ENCODE measurements at regions not wholly inside any gene's neighbourhood (a gene's known extent, or its start where the extent isn't known, plus 50 kb on each side); places are given as distances from the start of the nearest gene placed in this dataset.

- DNase-seq (ENCODE audit: low read depth in 2 of 2, low spot score in 1 of 2): no peak
Observed at GRCh38 chr17:77708049-77708448, 250.5 kb upstream of the TNRC6C start.

- no peak for DNase-seq (ENCODE audit: low read depth in 2 of 2, low spot score in 1 of 2)
Observed at GRCh38 chr17:77708936-77709335, 249.6 kb upstream of the TNRC6C start.

GRCh38 chr17:77709594-77709993 is 248.9 kb upstream of the TNRC6C start:
- no peak for DNase-seq (ENCODE audit: low read depth in 2 of 2, low spot score in 1 of 2)

GRCh38 chr17:77712578-77712977 is 245.9 kb upstream of the TNRC6C start:
- DNase-seq (ENCODE audit: low read depth in 2 of 2, low spot score in 1 of 2): no peak

GRCh38 chr17:77716289-77716926 is 242.1 kb upstream of the TNRC6C start:
- DNase-seq (ENCODE audit: low read depth in 2 of 2, low spot score in 1 of 2): no peak

GRCh38 chr17:77717941-77718668 is 240.4 kb upstream of the TNRC6C start:
- DNase-seq (ENCODE audit: low read depth in 2 of 2, low spot score in 1 of 2): no peak

GRCh38 chr17:77718669-77718961 is 239.9 kb upstream of the TNRC6C start:
- DNase-seq (ENCODE audit: low read depth in 2 of 2, low spot score in 1 of 2): no peak

- no peak for DNase-seq (ENCODE audit: low read depth in 2 of 2, low spot score in 1 of 2)
Observed at GRCh38 chr17:77719806-77720205, 238.7 kb upstream of the TNRC6C start.

- DNase-seq (ENCODE audit: low read depth in 2 of 2, low spot score in 1 of 2): no peak
Observed at GRCh38 chr17:77720946-77721845, 237.3 kb upstream of the TNRC6C start.

GRCh38 chr17:77721846-77722160 is 236.7 kb upstream of the TNRC6C start:
- no peak for DNase-seq (ENCODE audit: low read depth in 2 of 2, low spot score in 1 of 2)

GRCh38 chr17:77722366-77722765 is 236.1 kb upstream of the TNRC6C start:
- no peak for DNase-seq (ENCODE audit: low read depth in 2 of 2, low spot score in 1 of 2)

- no peak for DNase-seq (ENCODE audit: low read depth in 2 of 2, low spot score in 1 of 2)
Observed at GRCh38 chr17:77723071-77723908, 235.2 kb upstream of the TNRC6C start.

- no peak for DNase-seq (ENCODE audit: low read depth in 2 of 2, low spot score in 1 of 2)
Observed at GRCh38 chr17:77723909-77724875, 234.3 kb upstream of the TNRC6C start.

- DNase-seq (ENCODE audit: low read depth in 2 of 2, low spot score in 1 of 2): no peak
Observed at GRCh38 chr17:77724876-77725615, 233.5 kb upstream of the TNRC6C start.

GRCh38 chr17:77725846-77726245 is 232.7 kb upstream of the TNRC6C start:
- no peak for DNase-seq (ENCODE audit: low read depth in 2 of 2, low spot score in 1 of 2)

- no peak for DNase-seq (ENCODE audit: low read depth in 2 of 2, low spot score in 1 of 2)
Observed at GRCh38 chr17:77726549-77727006, 231.9 kb upstream of the TNRC6C start.

GRCh38 chr17:77727037-77727615 is 231.4 kb upstream of the TNRC6C start:
- DNase-seq (ENCODE audit: low read depth in 2 of 2, low spot score in 1 of 2): no peak

- no peak for DNase-seq (ENCODE audit: low read depth in 2 of 2, low spot score in 1 of 2)
Observed at GRCh38 chr17:77728474-77728795, 230.1 kb upstream of the TNRC6C start.

- no peak for DNase-seq (ENCODE audit: low read depth in 2 of 2, low spot score in 1 of 2)
Observed at GRCh38 chr17:77728871-77729270, 229.6 kb upstream of the TNRC6C start.
